ENCODE measurements at regions not wholly inside any gene's neighbourhood (a gene's known extent, or its start where the extent isn't known, plus 50 kb on each side); places are given as distances from the start of the nearest gene placed in this dataset.

DNA sequence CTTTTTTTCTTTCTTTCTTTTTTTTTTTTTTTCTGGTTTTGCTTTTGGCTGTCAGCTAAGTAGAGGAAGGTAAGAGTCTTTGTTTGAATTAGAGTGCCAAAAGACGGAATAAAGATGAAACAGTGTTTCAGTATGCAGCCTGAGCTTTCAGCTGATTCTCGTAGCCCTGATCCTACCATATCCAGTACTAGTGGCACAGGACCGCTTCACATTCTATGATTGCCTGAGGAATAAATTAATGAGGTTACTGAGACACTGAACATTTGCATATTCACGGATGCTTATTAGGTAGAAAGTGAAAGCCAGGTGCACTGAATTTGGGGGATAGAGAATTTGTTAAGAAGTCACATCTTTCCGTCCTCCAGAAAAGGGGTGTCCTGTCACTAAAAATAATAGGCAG is 421.5 kb upstream of the POU3F3 start:
- H3K4me1 ChIP-seq (ENCODE audit: control insufficient read depth, extremely low read depth, insufficient read depth, low read length): no peaks in the 10 kb centered on the region
- TF ChIP-seq, protein P1, sequence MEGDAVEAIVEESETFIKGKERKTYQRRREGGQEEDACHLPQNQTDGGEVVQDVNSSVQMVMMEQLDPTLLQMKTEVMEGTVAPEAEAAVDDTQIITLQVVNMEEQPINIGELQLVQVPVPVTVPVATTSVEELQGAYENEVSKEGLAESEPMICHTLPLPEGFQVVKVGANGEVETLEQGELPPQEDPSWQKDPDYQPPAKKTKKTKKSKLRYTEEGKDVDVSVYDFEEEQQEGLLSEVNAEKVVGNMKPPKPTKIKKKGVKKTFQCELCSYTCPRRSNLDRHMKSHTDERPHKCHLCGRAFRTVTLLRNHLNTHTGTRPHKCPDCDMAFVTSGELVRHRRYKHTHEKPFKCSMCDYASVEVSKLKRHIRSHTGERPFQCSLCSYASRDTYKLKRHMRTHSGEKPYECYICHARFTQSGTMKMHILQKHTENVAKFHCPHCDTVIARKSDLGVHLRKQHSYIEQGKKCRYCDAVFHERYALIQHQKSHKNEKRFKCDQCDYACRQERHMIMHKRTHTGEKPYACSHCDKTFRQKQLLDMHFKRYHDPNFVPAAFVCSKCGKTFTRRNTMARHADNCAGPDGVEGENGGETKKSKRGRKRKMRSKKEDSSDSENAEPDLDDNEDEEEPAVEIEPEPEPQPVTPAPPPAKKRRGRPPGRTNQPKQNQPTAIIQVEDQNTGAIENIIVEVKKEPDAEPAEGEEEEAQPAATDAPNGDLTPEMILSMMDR (conservative IDR thresholded peaks at IDR 0.05 in 1 of 2, IDR thresholded peaks at IDR 0.05 in 1 of 2; ENCODE audit: low read depth in 1 of 2, low read length in 2 of 2): no peak
- TF ChIP-seq EZH2 (IDR thresholded peaks at IDR 0.05; ENCODE audit: low read length, missing control alignments): no peak
- no peaks in the 10 kb centered on the region for H3K27me3 ChIP-seq (ENCODE audit: control insufficient read depth, insufficient read depth, low read length)

DNA sequence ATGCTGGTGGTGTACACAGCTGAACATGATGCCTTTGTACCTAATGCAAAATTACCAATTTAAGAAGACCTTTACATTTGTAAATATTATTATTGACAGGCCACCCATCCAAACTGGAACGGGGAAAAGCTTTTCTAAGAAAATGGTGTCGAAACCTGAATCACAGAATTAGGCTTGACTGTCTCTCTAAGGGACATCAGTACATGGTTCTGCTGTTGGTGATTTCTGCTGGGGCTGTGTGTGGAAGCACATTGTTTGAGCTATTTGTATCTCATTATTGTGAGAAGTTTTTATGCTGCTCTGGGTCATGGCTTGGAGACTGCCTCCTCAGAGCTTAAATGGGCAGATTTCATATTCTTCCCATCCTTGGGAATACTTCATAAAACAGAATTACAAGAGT is 420.9 kb upstream of the POU3F3 start:
- no peaks in the 10 kb centered on the region for H3K36me3 ChIP-seq (ENCODE audit: control insufficient read depth, insufficient read depth, low read length)
- H2AFZ ChIP-seq (ENCODE audit: low read length): no peak overlapping the region
- H3K4me1 ChIP-seq (ENCODE audit: control insufficient read depth, extremely low read depth, insufficient read depth, low read length): no peaks in the 10 kb centered on the region
- H3K9ac ChIP-seq (ENCODE audit: insufficient read depth, low read length): no peak overlapping the region
- H4K20me1 ChIP-seq (ENCODE audit: control insufficient read depth, extremely low read depth, insufficient read depth, low read length): no peaks in the 10 kb centered on the region
- H3K9me3 ChIP-seq (ENCODE audit: control insufficient read depth, insufficient read depth, low read depth, low read length): no peaks in the 10 kb centered on the region
- H3K4me3 ChIP-seq (replicated peaks in 1 of 4; ENCODE audit: control extremely low read depth in 1 of 4, insufficient read depth in 1 of 4, low read depth in 3 of 4, low read length in 4 of 4): no peak overlapping the region
- no peak for TF ChIP-seq EZH2 (IDR thresholded peaks at IDR 0.05; ENCODE audit: low read length, missing control alignments)
- TF ChIP-seq, protein P1 (conservative IDR thresholded peaks at IDR 0.05 in 1 of 2, IDR thresholded peaks at IDR 0.05 in 1 of 2; ENCODE audit: low read depth in 1 of 2, low read length in 2 of 2): no peak
- H3K27ac ChIP-seq (ENCODE audit: insufficient read depth, low read length): no peak overlapping the region
- no peaks in the 10 kb centered on the region for H3K79me2 ChIP-seq (ENCODE audit: control insufficient read depth, insufficient read depth, low read length)
- H3K4me2 ChIP-seq (ENCODE audit: extremely low read depth, insufficient read depth, low read length): no peak overlapping the region
- no peak for DNase-seq (ENCODE audit: low read depth in 2 of 2)
- H3K27me3 ChIP-seq (ENCODE audit: control insufficient read depth, insufficient read depth, low read length): no peaks in the 10 kb centered on the region

More for the DNA sequence above, 421.5 kb upstream of the POU3F3 start:
- Histone ChIP-seq H3K36me3 (ENCODE audit: control insufficient read depth, insufficient read depth, low read length) (no peaks in the 10 kb centered on the region), H3K4me2 (ENCODE audit: extremely low read depth, insufficient read depth, low read length) (no peak overlapping the region), H4K20me1 (ENCODE audit: control insufficient read depth, extremely low read depth, insufficient read depth, low read length) (no peaks in the 10 kb centered on the region), H3K9ac (ENCODE audit: insufficient read depth, low read length) (no peak overlapping the region), H3K79me2 (ENCODE audit: control insufficient read depth, insufficient read depth, low read length) (no peaks in the 10 kb centered on the region), H3K9me3 (ENCODE audit: control insufficient read depth, insufficient read depth, low read depth, low read length) (no peaks in the 10 kb centered on the region), H3K4me3 (replicated peaks in 1 of 4; ENCODE audit: control extremely low read depth in 1 of 4, insufficient read depth in 1 of 4, low read depth in 3 of 4, low read length in 4 of 4) (no peak overlapping the region), H2AFZ (ENCODE audit: low read length) (no peak overlapping the region), H3K27ac (ENCODE audit: insufficient read depth, low read length) (no peak overlapping the region)
- no peak for DNase-seq (ENCODE audit: low read depth in 2 of 2)

GRCh38 chr2:104433657-104434056 is 420.3 kb upstream of the POU3F3 start:
- H3K4me2 ChIP-seq (ENCODE audit: extremely low read depth, insufficient read depth, low read length): no peak overlapping the region
- no peaks in the 10 kb centered on the region for H3K79me2 ChIP-seq (ENCODE audit: control insufficient read depth, insufficient read depth, low read length)
- no peak for DNase-seq (ENCODE audit: low read depth in 2 of 2)

More at GRCh38 chr2:104433657-104434056, 420.3 kb upstream of the POU3F3 start:
- Histone ChIP-seq H3K9ac (ENCODE audit: insufficient read depth, low read length) (no peak overlapping the region), H3K4me3 (replicated peaks in 1 of 4; ENCODE audit: control extremely low read depth in 1 of 4, insufficient read depth in 1 of 4, low read depth in 3 of 4, low read length in 4 of 4) (no peak overlapping the region), H3K9me3 (ENCODE audit: control insufficient read depth, insufficient read depth, low read depth, low read length) (no peaks in the 10 kb centered on the region), H3K27ac (ENCODE audit: insufficient read depth, low read length) (no peak overlapping the region), H2AFZ (ENCODE audit: low read length) (no peak overlapping the region), H4K20me1 (ENCODE audit: control insufficient read depth, extremely low read depth, insufficient read depth, low read length) (no peaks in the 10 kb centered on the region), H3K27me3 (ENCODE audit: control insufficient read depth, insufficient read depth, low read length) (no peaks in the 10 kb centered on the region), H3K4me1 (ENCODE audit: control insufficient read depth, extremely low read depth, insufficient read depth, low read length) (no peaks in the 10 kb centered on the region), H3K36me3 (ENCODE audit: control insufficient read depth, insufficient read depth, low read length) (no peaks in the 10 kb centered on the region)
- TF ChIP-seq, protein P1 (conservative IDR thresholded peaks at IDR 0.05 in 1 of 2, IDR thresholded peaks at IDR 0.05 in 1 of 2; ENCODE audit: low read depth in 1 of 2, low read length in 2 of 2): no peak
- no peak for TF ChIP-seq EZH2 (IDR thresholded peaks at IDR 0.05; ENCODE audit: low read length, missing control alignments)

Measured in fibroblast of lung (primary cell).